Mesodermal cell (in vitro differentiated cells): ENCODE measurements at regions not wholly inside any gene's neighbourhood (a gene's known extent, or its start where the extent isn't known, plus 50 kb on each side); places are given as distances from the start of the nearest gene placed in this dataset.

Experiments used
- H3K27ac ChIP-seq: 2 replicates; pipeline ENCODE4 v1.7.0; 2013; ENCODE audit warnings: mild to moderate bottlenecking, low read depth, low read length, moderate library complexity; ENCODE audit not compliant: severe bottlenecking
- H3K36me3 ChIP-seq: 2 replicates; pipeline ENCODE4 v1.7.1; 2013; ENCODE audit warnings: mild to moderate bottlenecking, low read length, moderate library complexity; ENCODE audit not compliant: control insufficient read depth, insufficient read depth
- H3K4me1 ChIP-seq: one replicate; pipeline ENCODE4 v1.7.1; 2013; ENCODE audit warnings: mild to moderate bottlenecking, low read length; ENCODE audit not compliant: insufficient read depth, control insufficient read depth, poor library complexity, severe bottlenecking
- H3K4me3 ChIP-seq: 2 replicates; pipeline ENCODE4 v1.7.0; 2013; ENCODE audit warnings: low read length, control low read depth, mild to moderate bottlenecking; ENCODE audit not compliant: insufficient read depth, poor library complexity, severe bottlenecking; ENCODE audit errors: extremely low read depth
- H3K9me3 ChIP-seq: 2 replicates; pipeline ENCODE4 v1.7.1; 2013; ENCODE audit warnings: mild to moderate bottlenecking, low read length, moderate library complexity; ENCODE audit not compliant: control insufficient read depth
- WGBS, 2 experiments: methylation state at CpG; one replicate each; pipeline ENCODE4 v1.1.5; 2013; ENCODE audit warnings: missing lambda C conversion rate in 2 of 2; ENCODE audit not compliant: insufficient coverage in 2 of 2; 5-methylcytosine and 5-hydroxymethylcytosine counted together

GRCh38 chr18:39938676-39939608 lies 2016.1 kb upstream of the PIK3C3 start:
- 95% methylated on average over 4 of the region's 4 CpGs; no CpG with 5 or more reads in 1 of the 2 experiments for WGBS, 2 experiments
- H3K9me3 ChIP-seq: no peaks in the 10 kb centered on the region
- H3K36me3 ChIP-seq: no peaks in the 10 kb centered on the region
- no peaks in the 10 kb centered on the region for H3K4me1 ChIP-seq
- no peak overlapping the region for H3K4me3 ChIP-seq
- H3K27ac ChIP-seq: no peak overlapping the region

DNA sequence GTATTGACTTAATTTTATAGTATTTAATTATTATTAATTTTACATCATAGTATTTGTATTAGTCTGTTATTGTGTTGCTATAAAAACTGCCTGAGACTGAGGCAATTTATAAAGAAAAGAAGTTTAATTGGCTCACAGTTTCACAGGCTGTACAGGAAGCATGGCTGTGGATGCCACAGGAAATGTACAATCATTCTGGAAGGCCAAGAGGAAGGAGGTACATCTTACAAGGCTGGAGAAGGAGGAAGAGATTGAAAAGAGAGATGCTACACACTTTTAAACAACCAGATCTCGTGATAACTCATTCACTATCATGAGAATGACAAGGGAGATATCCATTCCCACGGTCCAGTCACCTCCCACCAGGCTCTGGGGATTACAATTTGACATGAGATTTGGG lies 2019.4 kb upstream of the PIK3C3 start:
- no CpG with 5 or more reads among the region's 2 CpGs for WGBS, 2 experiments
- Histone ChIP-seq H3K4me3 (no peak overlapping the region), H3K36me3 (no peaks in the 10 kb centered on the region), H3K4me1 (no peaks in the 10 kb centered on the region), H3K27ac (no peak overlapping the region), H3K9me3 (no peaks in the 10 kb centered on the region)

DNA sequence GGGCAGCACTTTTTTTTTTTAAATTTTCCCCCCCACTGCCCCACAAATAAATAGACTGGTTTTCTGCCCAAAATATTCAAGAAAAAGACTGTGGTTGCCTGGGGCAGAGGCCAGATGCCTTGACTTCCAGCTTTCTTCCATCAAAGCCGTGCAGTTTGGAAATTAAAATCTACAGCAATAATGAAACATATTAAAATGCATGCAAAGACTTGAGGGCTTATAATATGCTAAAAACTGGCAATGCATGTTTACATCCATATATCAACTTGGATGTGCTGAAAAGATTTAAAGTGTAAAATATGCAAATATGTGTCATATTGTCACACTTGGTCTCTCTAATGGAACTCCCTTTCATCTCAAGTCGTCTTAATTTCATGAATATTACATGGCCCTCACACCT lies 2036.2 kb upstream of the PIK3C3 start:
- WGBS, 2 experiments: no CpG with 5 or more reads among the region's 2 CpGs
- Histone ChIP-seq H3K36me3 (no peaks in the 10 kb centered on the region), H3K9me3 (no peaks in the 10 kb centered on the region), H3K4me1 (no peaks in the 10 kb centered on the region), H3K4me3 (no peak overlapping the region), H3K27ac (no peak overlapping the region)

DNA sequence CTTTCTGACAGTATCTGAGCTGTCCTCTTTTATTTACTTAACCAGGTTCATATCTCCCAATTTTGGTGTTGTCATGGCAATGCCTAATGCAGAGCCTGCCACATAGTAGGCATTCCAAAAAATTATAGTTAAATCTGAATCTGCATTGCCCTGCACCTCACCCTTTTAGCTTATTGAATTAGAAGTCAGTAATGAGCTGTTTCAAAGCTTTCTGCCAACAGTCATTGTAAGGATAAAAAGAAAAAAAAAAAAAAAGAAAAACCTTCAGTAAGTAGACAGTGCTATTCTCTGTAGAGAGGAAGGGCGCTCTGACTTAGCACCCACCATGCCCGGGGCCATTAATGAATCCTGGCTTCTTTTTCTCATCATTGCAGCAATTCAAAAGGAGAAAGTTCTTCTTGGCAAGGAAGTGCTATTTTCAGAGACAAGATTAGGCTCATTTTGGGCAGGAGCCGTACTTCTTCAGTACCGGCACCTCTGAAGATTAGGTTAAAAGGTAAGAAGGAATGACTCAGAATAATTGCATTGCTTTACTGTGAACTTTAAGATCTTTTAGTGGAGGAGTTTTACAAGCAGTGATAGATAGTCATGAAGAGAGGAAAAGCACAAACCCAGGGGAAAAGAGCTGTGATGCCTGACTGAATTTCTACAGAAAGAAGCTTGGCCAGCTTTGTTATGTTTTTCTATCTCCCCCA lies 2041.2 kb upstream of the PIK3C3 start:
- H3K4me1 ChIP-seq: no peaks in the 10 kb centered on the region
- H3K27ac ChIP-seq: no peak overlapping the region
- no peaks in the 10 kb centered on the region for H3K9me3 ChIP-seq
- 92 to 98% methylated on average over 4 of the region's 4 CpGs for WGBS, 2 experiments
- H3K4me3 ChIP-seq: no peak overlapping the region
- H3K36me3 ChIP-seq: no peaks in the 10 kb centered on the region

DNA sequence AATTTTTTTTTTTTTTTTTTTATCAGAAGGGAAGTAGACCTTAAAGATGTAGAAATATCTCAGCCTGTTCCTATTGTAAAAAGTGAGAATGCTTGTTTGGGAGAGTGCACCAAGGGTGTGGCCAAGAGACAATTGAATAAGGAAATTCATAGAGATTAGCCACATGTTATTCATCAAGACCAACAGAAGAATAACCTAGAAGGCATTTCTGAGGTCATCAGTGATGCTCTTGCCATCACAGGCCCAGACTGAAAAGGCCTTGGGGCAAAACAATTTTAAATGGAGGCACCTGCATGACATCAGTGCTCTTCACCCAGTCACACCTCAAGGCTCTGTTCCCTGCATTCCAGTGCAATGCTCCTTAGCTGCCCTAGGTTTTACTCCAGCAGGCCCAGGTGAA lies 2043.3 kb upstream of the PIK3C3 start:
- Histone ChIP-seq H3K4me3 (no peak overlapping the region), H3K36me3 (no peaks in the 10 kb centered on the region), H3K27ac (no peak overlapping the region), H3K9me3 (no peaks in the 10 kb centered on the region), H3K4me1 (no peaks in the 10 kb centered on the region)

DNA sequence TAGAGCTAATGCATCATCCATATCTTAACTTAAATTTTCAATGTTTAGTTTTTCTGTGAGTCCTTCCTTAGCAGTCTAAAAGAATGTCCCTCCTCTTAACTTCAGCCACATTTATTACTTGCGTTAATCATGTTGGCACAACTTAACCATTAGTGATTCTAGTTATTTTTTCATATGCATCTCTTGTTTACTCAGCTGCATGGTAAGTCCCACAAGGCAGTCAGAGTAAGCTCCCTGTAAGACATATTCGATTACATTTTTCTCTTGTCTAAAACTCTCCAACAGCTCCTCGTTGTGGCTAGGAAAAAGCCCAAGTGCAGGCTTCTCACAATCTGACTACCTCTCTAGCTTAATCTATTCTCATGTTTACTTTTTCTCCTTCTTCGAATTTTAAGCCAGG lies 2045.3 kb upstream of the PIK3C3 start:
- Histone ChIP-seq H3K4me1 (no peaks in the 10 kb centered on the region), H3K9me3 (no peaks in the 10 kb centered on the region), H3K27ac (no peak overlapping the region), H3K4me3 (no peak overlapping the region), H3K36me3 (no peaks in the 10 kb centered on the region)
- 77 to 78% methylated on average over 3 to 4 of the region's 4 CpGs for WGBS, 2 experiments

DNA sequence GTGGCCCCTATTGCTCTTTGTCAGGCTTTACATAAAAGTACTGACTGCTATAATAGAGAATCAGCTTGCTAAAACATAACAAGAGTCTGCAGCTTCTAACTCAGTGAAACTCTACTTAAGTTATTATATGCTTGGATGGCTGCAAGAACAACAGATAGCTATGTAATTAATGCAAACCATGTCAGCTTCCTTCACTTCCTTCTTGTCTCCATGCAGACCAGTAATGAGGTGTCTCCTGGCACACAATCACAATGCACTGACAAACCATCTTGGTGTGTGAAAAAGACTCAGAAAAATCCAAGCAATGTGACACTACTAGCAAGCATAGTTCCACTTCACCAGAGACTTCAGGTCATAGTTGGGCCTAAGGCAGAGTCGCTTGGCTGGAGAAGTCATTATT lies 2068.9 kb upstream of the PIK3C3 start:
- WGBS, 2 experiments: no CpG with 5 or more reads among the region's 1 CpG
- H3K4me1 ChIP-seq: no peaks in the 10 kb centered on the region
- no peak overlapping the region for H3K27ac ChIP-seq
- no peaks in the 10 kb centered on the region for H3K9me3 ChIP-seq
- H3K4me3 ChIP-seq: no peak overlapping the region
- H3K36me3 ChIP-seq: no peaks in the 10 kb centered on the region

DNA sequence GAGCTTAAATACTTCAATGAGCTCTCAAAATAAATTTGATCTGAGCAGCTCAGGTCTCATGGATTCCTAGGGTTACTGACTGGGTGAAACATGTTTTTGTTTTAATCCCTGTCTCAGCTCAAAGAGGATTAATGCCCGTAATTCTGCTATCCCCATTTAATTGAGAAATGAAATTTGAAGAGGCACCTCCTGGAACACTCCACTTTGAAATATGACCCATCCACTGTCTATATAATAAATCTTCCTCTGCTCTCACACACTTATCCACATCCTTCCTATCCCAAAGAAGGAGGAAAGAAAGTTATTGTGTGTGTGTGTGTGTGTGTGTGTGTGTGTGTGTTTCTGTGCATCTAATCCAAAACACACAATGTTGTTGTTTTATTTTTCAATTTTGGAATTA lies 2082.4 kb upstream of the PIK3C3 start:
- no peaks in the 10 kb centered on the region for H3K4me1 ChIP-seq
- H3K36me3 ChIP-seq: no peaks in the 10 kb centered on the region
- H3K4me3 ChIP-seq: no peak overlapping the region
- no peak overlapping the region for H3K27ac ChIP-seq
- WGBS, 2 experiments: 100% methylated on average over 1 of the region's 1 CpG; no CpG with 5 or more reads in 1 of the 2 experiments
- H3K9me3 ChIP-seq: no peaks in the 10 kb centered on the region

GRCh38 chr18:39871961-39872360 lies 2083.1 kb upstream of the PIK3C3 start:
- Histone ChIP-seq H3K9me3 (no peaks in the 10 kb centered on the region), H3K4me3 (no peak overlapping the region), H3K27ac (no peak overlapping the region), H3K4me1 (no peaks in the 10 kb centered on the region), H3K36me3 (no peaks in the 10 kb centered on the region)
- no CpG with 5 or more reads among the region's 3 CpGs for WGBS, 2 experiments

- 96 to 97% methylated on average over 3 of the region's 3 CpGs for WGBS, 2 experiments
Measured at GRCh38 chr18:39870591-39870990, 2084.4 kb upstream of the PIK3C3 start.

DNA sequence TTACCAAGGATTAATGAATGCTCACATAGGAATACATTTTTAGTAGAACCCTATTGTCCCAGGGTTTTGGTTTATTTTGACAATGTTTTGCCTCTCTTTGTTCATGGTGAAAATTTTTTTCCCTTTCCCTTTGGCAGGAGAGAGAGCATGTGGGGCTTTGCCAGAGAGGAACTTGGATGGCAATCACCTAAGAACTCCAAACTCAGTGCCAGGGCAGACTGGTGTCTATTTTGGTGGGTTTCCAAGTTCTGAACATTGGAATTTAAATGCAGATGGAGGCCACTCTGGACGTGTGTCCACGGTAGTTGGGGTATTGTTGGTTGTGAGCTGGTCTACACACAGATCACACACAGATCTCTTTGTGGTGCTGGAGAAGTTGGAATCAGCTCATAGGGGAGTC lies 2091.1 kb upstream of the PIK3C3 start:
- Histone ChIP-seq H3K4me3 (no peak overlapping the region), H3K27ac (no peak overlapping the region), H3K36me3 (no peaks in the 10 kb centered on the region), H3K9me3 (no peaks in the 10 kb centered on the region), H3K4me1 (no peaks in the 10 kb centered on the region)
- 70% methylated on average over 2 of the region's 2 CpGs; no CpG with 5 or more reads in 1 of the 2 experiments for WGBS, 2 experiments

More at GRCh38 chr18:39870591-39870990, 2084.4 kb upstream of the PIK3C3 start:
- no peaks in the 10 kb centered on the region for H3K36me3 ChIP-seq
- no peak overlapping the region for H3K4me3 ChIP-seq
- H3K4me1 ChIP-seq: no peaks in the 10 kb centered on the region
- no peaks in the 10 kb centered on the region for H3K9me3 ChIP-seq
- H3K27ac ChIP-seq: no peak overlapping the region
